ENCODE measurements at regions not wholly inside any gene's neighbourhood (a gene's known extent, or its start where the extent isn't known, plus 50 kb on each side); places are given as distances from the start of the nearest gene placed in this dataset.

DNA sequence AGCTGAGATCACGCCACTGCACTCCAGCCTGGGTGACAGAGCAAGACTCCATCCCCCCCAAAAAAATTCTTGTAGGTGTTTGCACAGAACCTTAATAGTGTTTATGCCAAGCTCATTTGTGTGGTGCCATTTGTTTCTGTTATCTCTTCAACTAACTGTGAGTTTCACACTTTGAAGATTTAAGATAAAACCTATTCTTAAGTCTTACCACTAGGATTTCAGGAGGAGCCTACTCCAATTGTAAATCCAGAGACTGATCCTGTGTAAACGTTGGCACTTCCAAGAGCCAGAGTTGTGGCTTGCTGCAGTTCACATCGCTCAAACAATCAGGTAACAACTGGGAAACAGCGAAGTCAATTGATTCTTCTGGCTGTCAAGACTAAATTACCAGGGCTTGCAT lies 242.4 kb upstream of the SATB1 start:
- CTCF ChIA-PET = no interaction called here
- Histone ChIP-seq H3K9me3 (ENCODE audit: control insufficient read depth, insufficient read depth, low read depth, low read length) (no peaks in the 10 kb centered on the region), H3K4me3 (ENCODE audit: low read depth, low read length) (no peak overlapping the region), H3K36me3 (ENCODE audit: control insufficient read depth in 2 of 2, insufficient read depth in 1 of 2, low read length in 2 of 2) (no peaks in the 10 kb centered on the region), H3K4me1 (ENCODE audit: control insufficient read depth, insufficient read depth, low read length) (no peaks in the 10 kb centered on the region), H3K27ac (ENCODE audit: extremely low read depth, low read depth, low read length) (no peak overlapping the region)
- POLR2A ChIA-PET = no interaction called here
- no peak for TF ChIP-seq ZNF24 (tag by site-specific recombination; IDR thresholded peaks at IDR 0.05)
- TF ChIP-seq ZNF239 (tag by site-specific recombination; IDR thresholded peaks at IDR 0.05) = no peak
- no peak for TF ChIP-seq ZBTB21 (tag by site-specific recombination; IDR thresholded peaks at IDR 0.05)
- TF ChIP-seq TRIM28 (IDR thresholded peaks at IDR 0.05; ENCODE audit: borderline replicate concordance, low read length) = no peak
- no peak for TF ChIP-seq ZNF549 (tag by site-specific recombination; IDR thresholded peaks at IDR 0.05)
- no peak for TF ChIP-seq ZNF157 (tag by site-specific recombination; IDR thresholded peaks at IDR 0.05)
- no peak for TF ChIP-seq SCRT2 (tag by site-specific recombination; IDR thresholded peaks at IDR 0.05)
- TF ChIP-seq OVOL3 (tag by site-specific recombination; IDR thresholded peaks at IDR 0.05) = no peak
- TF ChIP-seq, protein P1, sequence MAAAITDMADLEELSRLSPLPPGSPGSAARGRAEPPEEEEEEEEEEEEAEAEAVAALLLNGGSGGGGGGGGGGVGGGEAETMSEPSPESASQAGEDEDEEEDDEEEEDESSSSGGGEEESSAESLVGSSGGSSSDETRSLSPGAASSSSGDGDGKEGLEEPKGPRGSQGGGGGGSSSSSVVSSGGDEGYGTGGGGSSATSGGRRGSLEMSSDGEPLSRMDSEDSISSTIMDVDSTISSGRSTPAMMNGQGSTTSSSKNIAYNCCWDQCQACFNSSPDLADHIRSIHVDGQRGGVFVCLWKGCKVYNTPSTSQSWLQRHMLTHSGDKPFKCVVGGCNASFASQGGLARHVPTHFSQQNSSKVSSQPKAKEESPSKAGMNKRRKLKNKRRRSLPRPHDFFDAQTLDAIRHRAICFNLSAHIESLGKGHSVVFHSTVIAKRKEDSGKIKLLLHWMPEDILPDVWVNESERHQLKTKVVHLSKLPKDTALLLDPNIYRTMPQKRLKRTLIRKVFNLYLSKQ (tag by site-specific recombination; IDR thresholded peaks at IDR 0.05; ENCODE audit: borderline replicate concordance) = no peak
- no peak for TF ChIP-seq ZNF580 (tag by site-specific recombination; IDR thresholded peaks at IDR 0.05)
- no peak for TF ChIP-seq ZFP37 (tag by site-specific recombination; IDR thresholded peaks at IDR 0.05)
- TF ChIP-seq ZNF426 (tag by site-specific recombination; IDR thresholded peaks at IDR 0.05) = no peak
- no peak for TF ChIP-seq ZNF335 (tag by site-specific recombination; conservative IDR thresholded peaks at IDR 0.05)
- no peak for TF ChIP-seq ZNF302 (tag by site-specific recombination; IDR thresholded peaks at IDR 0.05; ENCODE audit: low read depth)

DNA sequence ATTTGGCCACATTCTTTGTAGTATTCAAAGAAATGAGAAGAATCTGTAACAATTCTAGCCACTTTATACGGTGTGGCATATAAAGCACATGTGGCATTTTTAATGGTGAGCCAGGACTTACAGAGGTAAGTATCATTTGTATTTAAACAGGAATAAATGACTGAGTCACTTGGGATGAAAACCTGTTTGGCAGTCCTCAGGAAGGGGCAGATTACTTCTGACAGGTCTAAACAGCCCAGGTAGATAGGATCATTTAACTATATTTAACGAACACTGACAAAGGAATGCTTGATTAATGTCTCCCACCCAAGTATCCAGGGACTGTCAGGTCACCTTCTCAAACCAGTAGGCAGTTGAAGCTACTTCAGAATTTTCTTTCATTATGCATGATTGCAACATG lies 241.5 kb upstream of the SATB1 start:
- TF ChIP-seq IKZF3 (tag by site-specific recombination; IDR thresholded peaks at IDR 0.05) = no peak
- no peak overlapping the region for H3K4me3 ChIP-seq (ENCODE audit: low read depth, low read length)
- H3K9me3 ChIP-seq (ENCODE audit: control insufficient read depth, insufficient read depth, low read depth, low read length) = no peaks in the 10 kb centered on the region
- no peaks in the 10 kb centered on the region for H3K36me3 ChIP-seq (ENCODE audit: control insufficient read depth in 2 of 2, insufficient read depth in 1 of 2, low read length in 2 of 2)
- POLR2A ChIA-PET = no interaction called here
- no peak overlapping the region for H3K27ac ChIP-seq (ENCODE audit: extremely low read depth, low read depth, low read length)
- CTCF ChIA-PET = no interaction called here
- H3K4me1 ChIP-seq (ENCODE audit: control insufficient read depth, insufficient read depth, low read length) = no peaks in the 10 kb centered on the region

DNA sequence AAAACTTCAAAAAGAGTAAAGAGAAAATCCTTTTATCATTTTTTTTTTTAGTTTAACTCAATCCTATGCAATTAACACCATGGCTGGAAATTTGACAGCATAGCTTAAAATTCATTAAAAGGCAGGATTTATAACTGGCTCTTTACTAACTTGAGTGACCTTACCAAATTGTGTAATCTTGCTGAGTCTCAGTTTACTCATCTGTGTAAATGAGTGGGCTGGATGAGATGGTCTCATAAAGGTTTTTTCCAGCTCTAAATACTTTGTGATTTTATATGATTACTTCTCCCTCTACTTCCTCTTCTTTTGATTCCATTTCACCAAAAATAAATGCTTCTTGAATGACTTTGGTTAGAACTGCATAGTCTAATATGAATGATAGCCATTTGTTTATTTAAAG lies 234.9 kb upstream of the SATB1 start:
- no peak overlapping the region for H3K4me3 ChIP-seq (ENCODE audit: low read depth, low read length)
- H3K27ac ChIP-seq (ENCODE audit: extremely low read depth, low read depth, low read length) = no peak overlapping the region
- ChIA-PET CTCF (no interaction called here), POLR2A (no interaction called here)
- no peaks in the 10 kb centered on the region for H3K9me3 ChIP-seq (ENCODE audit: control insufficient read depth, insufficient read depth, low read depth, low read length)
- H3K4me1 ChIP-seq (ENCODE audit: control insufficient read depth, insufficient read depth, low read length) = no peaks in the 10 kb centered on the region
- TF ChIP-seq ZNF777 (tag by site-specific recombination; IDR thresholded peaks at IDR 0.05; ENCODE audit: borderline replicate concordance) (no peak), ZNF112 (tag by site-specific recombination; IDR thresholded peaks at IDR 0.05) (no peak), ZNF658 (tag by site-specific recombination; IDR thresholded peaks at IDR 0.05) (no peak), ZEB2 (tag by site-specific recombination; IDR thresholded peaks at IDR 0.05) (no peak), ZNF221 (tag by site-specific recombination; IDR thresholded peaks at IDR 0.05; ENCODE audit: borderline replicate concordance) (no peak), ZNF266 (tag by site-specific recombination; IDR thresholded peaks at IDR 0.05; ENCODE audit: low read depth) (no peak), IKZF3 (tag by site-specific recombination; IDR thresholded peaks at IDR 0.05) (no peak), ZNF133 (tag by site-specific recombination; IDR thresholded peaks at IDR 0.05) (no peak), ZNF350 (tag by site-specific recombination; IDR thresholded peaks at IDR 0.05) (no peak), ZSCAN16 (tag by site-specific recombination; IDR thresholded peaks at IDR 0.05) (no peak), ZNF157 (tag by site-specific recombination; IDR thresholded peaks at IDR 0.05) (no peak), ZNF416 (tag by site-specific recombination; IDR thresholded peaks at IDR 0.05) (no peak)
- TF ChIP-seq, protein P2, sequence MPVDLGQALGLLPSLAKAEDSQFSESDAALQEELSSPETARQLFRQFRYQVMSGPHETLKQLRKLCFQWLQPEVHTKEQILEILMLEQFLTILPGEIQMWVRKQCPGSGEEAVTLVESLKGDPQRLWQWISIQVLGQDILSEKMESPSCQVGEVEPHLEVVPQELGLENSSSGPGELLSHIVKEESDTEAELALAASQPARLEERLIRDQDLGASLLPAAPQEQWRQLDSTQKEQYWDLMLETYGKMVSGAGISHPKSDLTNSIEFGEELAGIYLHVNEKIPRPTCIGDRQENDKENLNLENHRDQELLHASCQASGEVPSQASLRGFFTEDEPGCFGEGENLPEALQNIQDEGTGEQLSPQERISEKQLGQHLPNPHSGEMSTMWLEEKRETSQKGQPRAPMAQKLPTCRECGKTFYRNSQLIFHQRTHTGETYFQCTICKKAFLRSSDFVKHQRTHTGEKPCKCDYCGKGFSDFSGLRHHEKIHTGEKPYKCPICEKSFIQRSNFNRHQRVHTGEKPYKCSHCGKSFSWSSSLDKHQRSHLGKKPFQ (tag by site-specific recombination; IDR thresholded peaks at IDR 0.05) = no peak
- TF ChIP-seq, protein P3, sequence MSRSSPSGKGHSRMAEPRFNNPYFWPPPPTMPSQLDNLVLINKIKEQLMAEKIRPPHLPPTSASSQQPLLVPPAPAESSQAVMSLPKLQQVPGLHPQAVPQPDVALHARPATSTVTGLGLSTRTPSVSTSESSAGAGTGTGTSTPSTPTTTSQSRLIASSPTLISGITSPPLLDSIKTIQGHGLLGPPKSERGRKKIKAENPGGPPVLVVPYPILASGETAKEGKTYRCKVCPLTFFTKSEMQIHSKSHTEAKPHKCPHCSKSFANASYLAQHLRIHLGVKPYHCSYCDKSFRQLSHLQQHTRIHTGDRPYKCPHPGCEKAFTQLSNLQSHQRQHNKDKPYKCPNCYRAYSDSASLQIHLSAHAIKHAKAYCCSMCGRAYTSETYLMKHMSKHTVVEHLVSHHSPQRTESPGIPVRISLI (tag by site-specific recombination; IDR thresholded peaks at IDR 0.05) = no peak
- TF ChIP-seq, protein P4, sequence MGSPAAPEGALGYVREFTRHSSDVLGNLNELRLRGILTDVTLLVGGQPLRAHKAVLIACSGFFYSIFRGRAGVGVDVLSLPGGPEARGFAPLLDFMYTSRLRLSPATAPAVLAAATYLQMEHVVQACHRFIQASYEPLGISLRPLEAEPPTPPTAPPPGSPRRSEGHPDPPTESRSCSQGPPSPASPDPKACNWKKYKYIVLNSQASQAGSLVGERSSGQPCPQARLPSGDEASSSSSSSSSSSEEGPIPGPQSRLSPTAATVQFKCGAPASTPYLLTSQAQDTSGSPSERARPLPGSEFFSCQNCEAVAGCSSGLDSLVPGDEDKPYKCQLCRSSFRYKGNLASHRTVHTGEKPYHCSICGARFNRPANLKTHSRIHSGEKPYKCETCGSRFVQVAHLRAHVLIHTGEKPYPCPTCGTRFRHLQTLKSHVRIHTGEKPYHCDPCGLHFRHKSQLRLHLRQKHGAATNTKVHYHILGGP (tag by site-specific recombination; IDR thresholded peaks at IDR 0.05) = no peak
- no peaks in the 10 kb centered on the region for H3K36me3 ChIP-seq (ENCODE audit: control insufficient read depth in 2 of 2, insufficient read depth in 1 of 2, low read length in 2 of 2)

Measured in HEK293 (cell line).